22Rv1 (cell line): ENCODE measurements at regions not wholly inside any gene's neighbourhood (a gene's known extent, or its start where the extent isn't known, plus 50 kb on each side); places are given as distances from the start of the nearest gene placed in this dataset.

ENCODE experiments used
- H3K27ac ChIP-seq: fragments of 450-650 bp; 2 replicates; pipeline ENCODE4 v1.5.1; 2017
- ZFX ChIP-seq: fragments of 450-650 bp; IDR thresholded peaks from 2 replicates; pipeline ENCODE4 v1.6.1; 2017; ENCODE audit warnings: antibody characterized with exemption, borderline replicate concordance
- TF ChIP-seq, protein P1 (sequence below): fragments of 450-650 bp; IDR thresholded peaks from 2 replicates; pipeline ENCODE4 v1.5.1; 2017; ENCODE audit warnings: mild to moderate bottlenecking

GRCh38 chr1:62955666-62956065 is 171.7 kb downstream of the ATG4C start:
- no peak overlapping the region for H3K27ac ChIP-seq
- TF ChIP-seq, protein P1, sequence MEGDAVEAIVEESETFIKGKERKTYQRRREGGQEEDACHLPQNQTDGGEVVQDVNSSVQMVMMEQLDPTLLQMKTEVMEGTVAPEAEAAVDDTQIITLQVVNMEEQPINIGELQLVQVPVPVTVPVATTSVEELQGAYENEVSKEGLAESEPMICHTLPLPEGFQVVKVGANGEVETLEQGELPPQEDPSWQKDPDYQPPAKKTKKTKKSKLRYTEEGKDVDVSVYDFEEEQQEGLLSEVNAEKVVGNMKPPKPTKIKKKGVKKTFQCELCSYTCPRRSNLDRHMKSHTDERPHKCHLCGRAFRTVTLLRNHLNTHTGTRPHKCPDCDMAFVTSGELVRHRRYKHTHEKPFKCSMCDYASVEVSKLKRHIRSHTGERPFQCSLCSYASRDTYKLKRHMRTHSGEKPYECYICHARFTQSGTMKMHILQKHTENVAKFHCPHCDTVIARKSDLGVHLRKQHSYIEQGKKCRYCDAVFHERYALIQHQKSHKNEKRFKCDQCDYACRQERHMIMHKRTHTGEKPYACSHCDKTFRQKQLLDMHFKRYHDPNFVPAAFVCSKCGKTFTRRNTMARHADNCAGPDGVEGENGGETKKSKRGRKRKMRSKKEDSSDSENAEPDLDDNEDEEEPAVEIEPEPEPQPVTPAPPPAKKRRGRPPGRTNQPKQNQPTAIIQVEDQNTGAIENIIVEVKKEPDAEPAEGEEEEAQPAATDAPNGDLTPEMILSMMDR, result no peak
- no peak for TF ChIP-seq ZFX

- TF ChIP-seq, protein P1, result no peak
- TF ChIP-seq ZFX, result no peak
- no peak overlapping the region for H3K27ac ChIP-seq
Observed at GRCh38 chr1:62962014-62962812, 178.3 kb downstream of the ATG4C start.

- no peak for TF ChIP-seq ZFX
- TF ChIP-seq, protein P1, result peak; percentile 80
- no peak overlapping the region for H3K27ac ChIP-seq
Observed at GRCh38 chr1:62962901-62963776, 179.2 kb downstream of the ATG4C start.

GRCh38 chr1:62964141-62964540 is 180.2 kb downstream of the ATG4C start:
- TF ChIP-seq, protein P1, result no peak
- no peak for TF ChIP-seq ZFX

GRCh38 chr1:62967031-62967430 is 183.1 kb downstream of the ATG4C start:
- H3K27ac ChIP-seq, result no peak overlapping the region
- TF ChIP-seq, protein P1, result no peak
- no peak for TF ChIP-seq ZFX

More at GRCh38 chr1:62964141-62964540, 180.2 kb downstream of the ATG4C start:
- no peak overlapping the region for H3K27ac ChIP-seq

DNA sequence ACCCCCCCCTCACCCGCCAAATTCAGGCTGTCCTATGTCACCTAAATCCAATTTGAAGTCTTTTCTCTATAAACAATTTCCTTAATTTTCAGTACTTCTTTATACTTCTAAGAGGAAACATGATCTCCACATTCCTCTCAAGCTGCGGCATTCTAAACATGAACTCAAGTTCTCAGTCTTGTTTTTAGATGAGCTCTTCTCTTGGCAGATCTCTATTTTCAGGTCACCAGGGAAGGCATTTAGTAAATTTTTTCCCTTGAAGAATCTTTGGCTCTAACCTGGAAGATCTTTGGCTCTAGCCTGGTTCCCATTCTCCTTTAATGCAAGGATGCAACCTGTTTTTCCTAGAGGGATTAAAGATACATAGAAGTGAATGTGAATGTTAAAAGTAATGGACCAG is 193.4 kb downstream of the ATG4C start:
- H3K27ac ChIP-seq, result no peak overlapping the region
- no peak for TF ChIP-seq ZFX
- TF ChIP-seq, protein P1, result no peak
